HFF-Myc (cell line): ENCODE measurements at regions not wholly inside any gene's neighbourhood (a gene's known extent, or its start where the extent isn't known, plus 50 kb on each side); places are given as distances from the start of the nearest gene placed in this dataset.

Experiments used
- DNase-seq: peaks from one replicate; pipeline ENCODE4 v3.0.0-alpha.2; 2011; ENCODE audit warnings: low read depth; ENCODE audit errors: extremely low read depth
- H3K4me3 ChIP-seq: replicated peaks from 2 replicates; pipeline ENCODE4 v1.5.1; 2011; ENCODE audit warnings: low read depth, mild to moderate bottlenecking, control low read depth, low read length
- TF ChIP-seq, protein P1 (sequence below): IDR thresholded peaks from 2 replicates; pipeline ENCODE4 v1.5.1; 2012; ENCODE audit warnings: mild to moderate bottlenecking, low read depth, low read length, control low read depth; ENCODE audit errors: missing control alignments

DNA sequence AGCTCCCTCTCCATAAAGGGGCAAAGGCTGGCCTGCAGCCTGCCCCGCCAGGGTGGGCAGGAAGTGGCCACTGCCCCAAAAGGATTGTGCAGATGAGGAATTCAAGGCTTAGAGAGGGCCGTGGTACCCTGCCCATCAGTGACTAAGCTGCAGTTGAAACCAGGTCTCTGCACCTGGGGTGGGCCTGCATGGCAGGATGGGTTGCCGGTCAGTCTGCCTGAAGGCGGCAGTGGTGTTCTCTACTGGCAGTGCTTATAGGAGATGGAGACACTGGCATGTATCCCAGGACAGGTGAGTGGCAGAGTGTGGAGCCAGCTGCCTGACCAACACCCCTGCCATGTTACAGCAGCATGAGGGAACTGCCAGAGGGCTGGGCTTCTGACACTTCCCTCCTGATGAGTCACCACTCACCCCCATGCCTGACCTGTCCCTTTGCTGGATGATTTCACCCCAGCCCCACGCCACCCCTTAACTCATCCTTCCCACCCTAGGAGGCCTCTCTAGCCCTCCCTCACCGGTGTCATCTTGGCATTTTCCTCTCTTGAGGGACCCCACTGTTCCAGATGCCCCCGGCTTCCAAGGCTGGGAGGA is 70.2 kb upstream of the LMO1 start:
- H3K4me3 ChIP-seq, result no peak overlapping the region
- no peak for DNase-seq

DNA sequence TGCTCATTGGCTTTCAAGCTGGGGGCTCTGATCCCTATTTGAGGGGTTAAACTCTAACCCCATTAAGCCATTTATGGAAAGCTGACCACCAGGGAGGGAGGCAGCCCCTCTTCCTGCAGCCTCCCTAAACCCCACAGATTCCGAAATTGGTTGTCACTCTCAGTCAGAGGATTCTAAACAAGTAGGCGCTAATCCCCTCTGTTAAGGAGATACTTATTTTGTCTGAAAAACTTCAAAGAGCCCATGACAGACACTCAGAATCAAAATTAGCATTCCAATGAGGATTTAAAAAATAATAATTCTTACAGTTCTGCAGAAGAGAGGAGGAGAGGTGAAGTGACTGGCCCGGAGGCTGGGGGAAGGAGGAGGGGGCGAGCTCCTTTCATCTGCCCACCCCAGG is 69.7 kb upstream of the LMO1 start:
- H3K4me3 ChIP-seq, result no peak overlapping the region
- DNase-seq, result no peak
- TF ChIP-seq, protein P1, sequence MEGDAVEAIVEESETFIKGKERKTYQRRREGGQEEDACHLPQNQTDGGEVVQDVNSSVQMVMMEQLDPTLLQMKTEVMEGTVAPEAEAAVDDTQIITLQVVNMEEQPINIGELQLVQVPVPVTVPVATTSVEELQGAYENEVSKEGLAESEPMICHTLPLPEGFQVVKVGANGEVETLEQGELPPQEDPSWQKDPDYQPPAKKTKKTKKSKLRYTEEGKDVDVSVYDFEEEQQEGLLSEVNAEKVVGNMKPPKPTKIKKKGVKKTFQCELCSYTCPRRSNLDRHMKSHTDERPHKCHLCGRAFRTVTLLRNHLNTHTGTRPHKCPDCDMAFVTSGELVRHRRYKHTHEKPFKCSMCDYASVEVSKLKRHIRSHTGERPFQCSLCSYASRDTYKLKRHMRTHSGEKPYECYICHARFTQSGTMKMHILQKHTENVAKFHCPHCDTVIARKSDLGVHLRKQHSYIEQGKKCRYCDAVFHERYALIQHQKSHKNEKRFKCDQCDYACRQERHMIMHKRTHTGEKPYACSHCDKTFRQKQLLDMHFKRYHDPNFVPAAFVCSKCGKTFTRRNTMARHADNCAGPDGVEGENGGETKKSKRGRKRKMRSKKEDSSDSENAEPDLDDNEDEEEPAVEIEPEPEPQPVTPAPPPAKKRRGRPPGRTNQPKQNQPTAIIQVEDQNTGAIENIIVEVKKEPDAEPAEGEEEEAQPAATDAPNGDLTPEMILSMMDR, result no peak

More for the DNA sequence above, 70.2 kb upstream of the LMO1 start:
- TF ChIP-seq, protein P1, result no peak

DNA sequence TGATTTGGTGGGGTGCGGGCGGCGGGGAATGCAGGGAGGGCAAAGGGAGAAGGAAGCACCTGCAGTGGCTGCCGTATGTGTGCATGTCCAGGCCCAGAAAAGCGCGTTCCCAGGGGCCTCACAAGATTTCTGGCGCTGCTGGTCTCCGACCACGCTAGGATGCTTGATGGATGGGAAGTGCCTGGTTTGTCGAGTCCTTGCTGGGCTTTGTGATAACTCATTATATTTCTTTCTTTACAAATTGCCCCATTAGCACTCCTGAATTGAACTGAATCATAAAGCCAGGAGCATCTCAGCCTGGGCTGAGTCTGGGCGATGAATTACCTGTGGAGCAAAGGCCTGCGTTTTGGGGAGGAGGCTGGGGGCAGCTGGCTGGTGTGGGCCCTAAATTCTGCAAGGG is 69.2 kb upstream of the LMO1 start:
- no peak overlapping the region for H3K4me3 ChIP-seq
- TF ChIP-seq, protein P1, result no peak
- DNase-seq, result no peak

DNA sequence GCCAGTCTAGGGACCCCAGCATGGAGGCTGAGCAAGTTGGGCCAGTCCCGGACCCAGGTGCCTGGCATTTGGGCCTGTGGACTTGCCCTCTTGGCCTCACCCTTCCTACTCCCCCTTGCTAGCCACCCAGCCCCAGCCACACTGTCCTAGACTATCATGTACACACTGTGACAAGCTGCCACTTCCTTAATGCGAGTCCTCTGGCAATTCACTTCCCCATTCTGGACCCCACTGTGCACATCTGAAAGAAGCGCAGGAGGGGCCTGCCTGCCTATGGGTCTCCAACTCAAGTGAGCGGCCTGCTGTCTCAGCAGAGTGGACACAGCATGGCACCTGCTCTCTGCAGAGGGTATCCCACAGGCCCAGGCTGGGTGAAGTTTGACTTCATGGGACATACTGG is 68.5 kb upstream of the LMO1 start:
- TF ChIP-seq, protein P1, result no peak
- no peak overlapping the region for H3K4me3 ChIP-seq
- DNase-seq, result no peak

DNA sequence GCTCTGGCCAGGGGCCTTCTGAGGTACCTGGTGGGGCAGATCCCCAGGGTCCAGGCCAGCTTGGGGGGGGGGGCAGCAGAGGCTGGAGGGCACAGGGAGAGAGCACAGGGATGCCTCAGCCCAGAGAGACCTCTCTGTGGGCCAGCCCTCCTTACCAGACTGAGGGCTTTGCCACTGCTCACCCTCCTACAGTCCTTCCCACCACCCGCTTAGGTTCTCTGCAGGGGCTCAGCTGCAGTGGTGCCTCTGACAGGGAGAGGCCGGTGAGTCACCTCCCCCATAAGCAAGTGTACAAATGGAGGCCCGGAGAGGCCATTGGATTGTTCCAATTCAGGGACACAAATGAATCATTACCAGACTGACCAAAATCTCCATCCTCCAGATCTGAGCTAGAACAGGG is 68.1 kb upstream of the LMO1 start:
- TF ChIP-seq, protein P1, result no peak
- DNase-seq, result no peak
- H3K4me3 ChIP-seq, result no peak overlapping the region

DNA sequence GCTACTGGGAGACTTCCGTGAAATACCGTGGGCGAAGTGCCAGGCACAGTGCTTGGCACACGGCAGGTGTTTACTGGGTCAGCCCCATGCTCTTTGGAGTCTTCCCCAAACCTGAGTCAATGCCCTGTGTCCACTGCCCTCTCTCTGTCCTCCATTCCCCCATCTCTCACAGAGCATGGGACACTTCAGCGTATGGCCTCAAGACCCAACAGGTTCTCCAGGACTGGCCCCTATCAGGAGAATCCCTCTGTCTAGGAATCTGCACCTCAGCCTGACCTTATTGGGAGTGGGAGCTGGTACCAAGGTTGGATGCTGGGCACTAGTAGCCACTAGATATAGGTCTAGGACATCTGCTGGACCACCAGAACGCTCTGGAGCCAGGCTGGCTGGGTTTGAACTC is 67.2 kb upstream of the LMO1 start:
- H3K4me3 ChIP-seq, result no peak overlapping the region
- TF ChIP-seq, protein P1, result no peak
- DNase-seq, result no peak

DNA sequence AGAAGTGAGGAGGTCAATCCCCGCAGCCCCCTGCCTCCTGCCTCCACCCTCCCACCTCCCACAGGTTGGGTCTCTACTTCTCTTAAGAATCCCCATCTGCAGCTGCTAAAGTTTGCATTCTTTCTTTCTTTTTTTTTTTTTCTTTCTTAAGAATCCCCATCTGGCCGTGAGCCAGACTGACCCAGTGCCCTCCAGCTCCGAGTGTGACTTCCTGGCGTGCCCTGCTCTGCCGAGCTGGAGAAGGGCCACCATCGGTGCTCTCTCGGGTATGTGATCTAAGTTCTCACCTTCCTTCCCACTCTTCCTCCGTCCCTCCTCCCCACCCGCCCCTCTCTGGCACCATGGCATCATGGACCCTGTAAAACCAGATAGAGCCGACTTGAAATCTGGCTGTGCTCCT is 66.7 kb upstream of the LMO1 start:
- no peak for DNase-seq
- no peak overlapping the region for H3K4me3 ChIP-seq
- TF ChIP-seq, protein P1, result no peak
